ENCODE measurements at regions not wholly inside any gene's neighbourhood (a gene's known extent, or its start where the extent isn't known, plus 50 kb on each side); places are given as distances from the start of the nearest gene placed in this dataset.
"Not testable (repeated sequence)": the region's sequence is repeated elsewhere in the genome, so short reads cannot be mapped to it uniquely, and the experiment has no call there.

DNA sequence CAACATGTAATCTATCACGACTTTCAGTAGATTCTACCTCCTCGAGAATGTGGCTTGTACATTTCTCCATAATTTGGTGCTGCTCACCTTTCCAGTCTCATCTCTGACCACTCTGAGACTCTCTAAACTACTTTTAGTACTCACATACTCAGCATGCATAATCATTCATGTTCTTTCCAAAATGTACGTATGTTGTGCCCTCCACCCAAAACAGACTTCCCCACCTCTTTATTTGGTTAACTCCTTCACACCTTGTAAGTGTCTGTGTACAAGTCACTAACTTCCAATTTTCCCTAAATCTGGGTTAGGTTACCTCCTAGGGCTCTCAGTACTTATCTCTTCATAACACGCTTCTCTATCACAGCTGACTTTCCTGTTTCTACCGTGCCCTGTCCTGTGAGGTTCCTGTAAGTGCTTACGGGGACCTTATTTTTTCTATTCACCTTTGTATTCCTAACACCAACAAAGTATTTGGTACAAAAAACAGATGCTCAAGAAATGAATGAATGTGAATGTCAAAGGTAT is 186.2 kb upstream of the MKLN1 start:
- no peak overlapping the region for H3K27ac ChIP-seq (ENCODE audit: low read depth, low read length)
- 86 to 96% (median 88%) methylated on average over 6 of the region's 6 CpGs for WGBS, 3 donors

DNA sequence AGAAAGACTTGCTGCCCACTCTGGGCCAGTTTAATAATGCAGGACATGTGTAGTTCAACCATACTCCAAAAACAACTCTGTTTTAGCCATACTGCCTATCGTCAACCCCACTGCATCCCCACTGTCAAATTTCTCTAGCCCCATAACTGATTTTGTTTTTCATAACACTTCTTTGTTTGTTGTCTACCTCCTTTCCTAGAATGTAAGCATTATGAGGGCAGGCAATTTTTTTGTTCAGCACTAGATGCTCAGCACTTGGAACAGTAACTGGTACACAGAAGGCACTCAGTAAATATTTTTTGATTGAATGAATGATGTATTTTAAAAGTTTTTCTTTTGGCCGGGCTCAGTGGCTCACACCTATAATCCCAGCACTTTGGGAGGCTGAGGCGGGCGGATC is 183.8 kb upstream of the MKLN1 start:
- WGBS, 3 donors, result 91 to 98% (median 96%) methylated on average over 4 of the region's 4 CpGs
- no peak overlapping the region for H3K27ac ChIP-seq (ENCODE audit: low read depth, low read length)

DNA sequence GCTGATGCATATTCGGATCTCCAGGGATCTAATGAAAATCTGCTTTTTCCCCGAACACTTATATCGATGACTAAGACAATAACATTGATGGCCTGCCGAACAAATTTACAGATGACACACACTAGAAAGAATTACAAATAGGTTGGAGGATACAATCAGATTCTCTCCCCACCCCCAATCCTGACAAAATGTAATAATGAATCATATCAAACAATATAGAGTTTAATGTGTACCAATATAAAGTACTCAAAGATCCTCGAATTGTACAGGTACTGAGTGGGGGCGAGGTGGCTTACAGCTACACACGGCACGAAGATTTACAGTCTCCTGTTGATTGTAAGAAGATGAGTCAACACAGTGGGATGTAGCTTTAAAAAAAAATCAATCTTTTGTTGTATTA is 182.7 kb upstream of the MKLN1 start:
- no peak overlapping the region for H3K27ac ChIP-seq (ENCODE audit: low read depth, low read length)
- 84 to 95% (median 86%) methylated on average over 8 of the region's 8 CpGs for WGBS, 3 donors

DNA sequence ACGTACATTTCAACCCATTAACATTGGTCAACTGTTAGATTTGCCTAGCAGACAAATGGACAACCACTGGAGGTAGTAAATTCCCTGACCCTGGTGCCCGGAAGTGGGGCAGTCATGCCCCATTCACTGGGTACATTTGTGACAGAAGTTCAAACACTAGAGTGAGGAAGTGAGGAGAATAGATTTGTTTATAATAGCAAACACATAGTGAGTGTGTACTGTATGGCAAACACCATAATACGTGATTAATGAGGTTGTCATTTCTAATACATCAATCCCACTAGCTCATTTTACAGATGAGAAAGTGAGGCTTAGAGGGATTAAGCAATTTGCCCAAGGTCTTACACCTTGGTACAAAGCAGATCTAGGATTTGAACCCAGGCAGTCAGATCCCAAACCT is 181.9 kb upstream of the MKLN1 start:
- 33 to 62% (median 60%) methylated on average over 3 of the region's 3 CpGs for WGBS, 3 donors
- H3K27ac ChIP-seq (ENCODE audit: low read depth, low read length), result no peak overlapping the region

DNA sequence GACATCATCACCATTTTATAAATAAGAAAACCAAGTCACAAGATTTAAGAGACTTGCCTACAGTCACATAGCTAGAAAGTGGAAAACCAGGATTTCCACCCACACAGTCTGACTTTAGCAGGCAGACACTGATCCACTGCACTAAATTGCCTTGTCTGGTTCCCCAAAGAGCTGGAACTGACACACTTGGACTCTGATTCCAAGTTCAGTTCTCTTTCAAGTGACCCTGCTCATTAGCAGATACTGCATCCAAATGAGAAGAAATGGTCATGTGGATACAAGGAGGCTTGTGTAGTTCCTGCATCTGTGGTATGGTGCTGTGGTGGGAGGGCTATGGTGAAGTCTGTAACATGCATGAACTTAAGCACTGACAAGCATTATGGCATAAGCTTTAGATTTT is 180.1 kb upstream of the MKLN1 start:
- no peak overlapping the region for H3K27ac ChIP-seq (ENCODE audit: low read depth, low read length)

DNA sequence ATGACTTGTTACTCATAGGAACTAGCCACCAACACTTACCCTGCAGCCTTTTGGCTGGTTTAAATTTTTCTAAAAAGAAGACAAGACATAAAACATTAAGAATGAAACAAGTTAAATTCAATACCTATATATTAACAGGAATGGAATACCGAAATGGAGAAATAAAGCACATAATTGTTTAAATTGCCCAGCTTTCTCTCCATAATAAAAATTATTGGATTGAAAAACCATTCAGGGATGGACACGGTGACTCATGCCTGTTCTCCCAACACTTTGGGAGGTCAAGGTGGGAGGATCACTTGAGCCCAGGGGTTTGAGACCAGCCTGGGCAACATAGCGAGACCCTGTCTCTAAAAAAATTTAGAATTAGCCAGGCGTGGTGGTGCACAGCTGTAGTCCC is 179.4 kb upstream of the MKLN1 start:
- WGBS, 3 donors, result 91 to 97% (median 97%) methylated on average over 4 of the region's 4 CpGs

DNA sequence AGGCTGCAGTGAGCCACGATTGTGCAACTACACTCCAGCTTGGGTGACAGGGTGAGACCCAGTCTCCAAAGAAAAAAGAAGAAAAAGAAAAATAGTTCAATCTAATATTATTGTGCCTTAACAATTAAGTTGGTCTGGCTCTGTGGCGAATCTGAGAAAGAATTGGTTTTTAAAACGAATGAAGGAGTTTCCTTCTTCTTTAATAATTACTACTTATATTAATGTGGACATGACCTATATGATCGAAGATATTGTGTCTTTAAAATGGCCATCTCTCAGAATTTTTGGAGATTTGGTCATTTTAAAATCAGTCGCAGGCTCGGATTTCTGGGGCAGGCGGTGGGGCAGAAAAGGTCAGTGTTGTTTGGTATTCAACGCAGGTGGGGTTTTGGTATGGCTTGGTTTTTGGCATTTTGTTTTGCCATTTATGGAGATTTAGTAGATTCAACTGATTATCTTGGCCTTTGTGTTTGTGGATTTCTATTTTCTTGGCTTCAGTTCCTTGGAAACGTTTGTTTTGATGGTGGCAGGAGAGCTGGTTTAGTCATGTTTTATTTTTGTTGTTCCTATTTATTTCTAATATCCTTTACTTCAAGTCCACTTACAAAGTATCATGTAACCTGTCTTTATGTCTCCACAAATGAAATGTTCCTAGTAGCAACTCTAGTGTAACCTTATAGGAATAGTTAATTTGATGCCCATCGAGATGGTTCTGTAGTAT is 178.8 kb upstream of the MKLN1 start:
- no peak overlapping the region for H3K27ac ChIP-seq (ENCODE audit: low read depth, low read length)
- 83 to 87% (median 86%) methylated on average over 10 of the region's 10 CpGs for WGBS, 3 donors

More for the DNA sequence above, 179.4 kb upstream of the MKLN1 start:
- no peak overlapping the region for H3K27ac ChIP-seq (ENCODE audit: low read depth, low read length)

DNA sequence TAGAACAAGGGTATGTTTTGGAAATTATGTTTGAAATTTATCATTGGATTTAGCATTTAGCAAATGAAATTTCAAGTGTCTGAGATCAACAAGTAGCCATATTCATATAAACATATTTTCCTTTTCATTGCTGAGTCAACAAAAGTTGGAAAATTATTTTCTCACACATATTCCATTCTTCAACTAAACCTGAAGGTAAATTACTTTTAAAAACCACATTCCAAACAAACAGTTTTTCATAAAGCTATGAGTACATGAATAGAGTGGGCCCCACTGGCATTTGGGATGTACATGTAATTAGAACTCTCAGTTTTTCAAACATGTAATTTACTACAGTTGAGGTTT is 178.3 kb upstream of the MKLN1 start:
- H3K27ac ChIP-seq (ENCODE audit: low read depth, low read length), result no peak overlapping the region

DNA sequence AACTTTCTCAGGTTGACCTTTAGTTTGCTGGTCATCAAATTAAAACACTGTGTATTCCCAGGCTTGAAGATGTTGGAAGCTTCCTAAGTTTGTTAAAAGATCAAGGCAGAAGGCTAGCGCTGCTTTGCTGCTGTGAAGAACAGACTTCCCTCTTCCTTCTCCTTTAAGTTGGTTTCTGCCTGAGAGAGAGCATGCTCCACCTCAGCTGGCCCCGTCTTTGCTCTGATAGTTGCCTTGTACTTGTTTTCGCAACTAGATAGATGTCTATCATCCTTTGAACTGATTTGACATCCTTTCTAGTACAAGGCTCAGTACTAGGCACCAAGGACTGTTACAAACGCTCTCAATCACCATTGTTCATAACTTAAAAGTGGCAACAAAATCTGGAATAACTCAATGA is 177.8 kb upstream of the MKLN1 start:
- WGBS, 3 donors, result 60 to 85% (median 82%) methylated on average over 4 of the region's 4 CpGs
- no peak overlapping the region for H3K27ac ChIP-seq (ENCODE audit: low read depth, low read length)

DNA sequence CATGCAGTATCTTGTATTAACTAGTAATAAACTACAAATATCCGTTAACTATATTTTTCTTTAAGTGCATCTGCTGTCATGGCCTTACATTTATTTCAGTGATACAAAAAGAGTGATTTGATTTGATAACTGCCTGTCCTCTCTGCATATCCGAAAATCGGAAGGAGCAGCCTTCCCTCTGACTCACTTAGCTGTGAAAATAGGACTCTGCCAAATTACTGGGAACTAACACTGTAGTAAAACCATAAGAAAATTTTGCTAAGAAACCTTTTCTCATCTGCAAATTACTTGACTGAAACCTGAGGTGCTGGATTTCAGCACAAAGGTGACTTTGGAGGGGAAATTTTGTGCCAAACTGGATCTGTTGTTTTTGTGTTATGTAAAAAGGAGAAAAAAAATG is 176.6 kb upstream of the MKLN1 start:
- WGBS, 3 donors, result 75 to 84% (median 76%) methylated on average over 3 of the region's 3 CpGs
- no peak overlapping the region for H3K27ac ChIP-seq (ENCODE audit: low read depth, low read length)

DNA sequence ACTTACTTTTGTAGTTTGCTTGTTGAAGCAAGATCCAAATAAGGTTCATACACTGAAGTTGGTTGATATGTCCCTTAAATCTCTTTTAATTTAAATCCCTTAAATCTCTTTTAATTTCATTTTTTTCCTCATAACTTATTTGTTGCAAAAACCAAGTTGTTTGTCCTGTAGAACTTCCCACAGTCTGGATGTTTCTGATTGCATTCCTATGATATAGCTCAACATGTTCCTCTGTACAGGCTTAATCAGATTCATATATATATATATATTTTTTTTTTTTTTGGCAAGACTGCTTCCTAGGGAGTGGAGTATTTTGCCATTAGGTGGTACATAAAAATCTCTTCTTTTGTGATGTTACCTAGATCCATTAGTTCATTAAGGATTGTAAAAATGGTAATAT is 174.9 kb upstream of the MKLN1 start:
- no peak overlapping the region for H3K27ac ChIP-seq (ENCODE audit: low read depth, low read length)

DNA sequence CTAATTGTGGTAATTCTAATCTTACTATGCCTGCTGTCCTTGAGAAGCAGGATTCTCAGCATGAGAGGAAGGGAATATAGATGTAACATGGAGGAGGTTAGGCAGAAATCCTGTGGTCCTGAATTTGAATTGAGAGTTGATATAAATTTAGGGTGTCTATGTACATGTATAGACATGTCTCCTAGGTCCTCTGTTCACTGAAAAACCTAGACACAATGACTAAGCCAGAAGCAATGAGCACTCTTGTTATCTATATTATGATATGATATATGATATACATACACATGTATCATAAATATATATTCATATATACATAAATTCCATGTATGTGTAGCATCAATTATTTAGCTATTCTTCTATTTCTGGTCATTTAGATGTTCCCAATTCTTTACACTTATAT is 173.3 kb upstream of the MKLN1 start:
- H3K27ac ChIP-seq (ENCODE audit: low read depth, low read length), result no peak overlapping the region

DNA sequence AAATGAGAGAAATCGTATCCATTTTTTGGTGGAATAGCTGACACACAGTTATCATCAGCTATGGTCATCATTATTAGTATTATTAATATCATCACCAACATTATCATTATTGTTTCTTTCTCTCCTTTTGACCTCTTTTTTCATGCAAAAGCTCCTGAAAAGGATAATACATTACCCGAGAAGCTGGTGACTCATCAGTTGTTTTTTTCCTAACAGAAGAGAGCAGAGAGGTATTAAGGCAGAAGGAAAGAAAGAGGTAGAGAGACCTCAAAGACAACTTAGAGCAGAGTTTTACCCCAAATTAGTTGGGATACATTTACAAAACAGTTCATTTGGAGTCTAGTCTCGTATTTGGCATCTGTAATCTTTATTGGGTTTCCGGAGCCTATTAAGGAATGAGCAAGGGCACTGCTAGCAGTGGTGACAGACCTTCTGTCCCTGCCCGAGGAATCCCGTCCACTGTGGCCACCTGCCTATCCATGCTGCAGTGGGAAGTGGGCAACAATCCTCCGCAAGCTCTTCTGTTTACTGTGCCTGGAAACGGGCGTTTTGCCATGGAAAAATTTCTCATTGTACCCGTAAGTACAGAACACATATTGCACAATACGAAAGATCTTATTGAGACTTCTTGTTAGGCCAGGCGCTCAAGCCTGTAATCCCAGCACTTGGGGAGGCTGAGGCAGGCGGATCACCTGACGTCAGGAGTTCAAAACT is 170.0 kb upstream of the MKLN1 start:
- WGBS, 3 donors, result 74 to 76% (median 75%) methylated on average over 14 of the region's 14 CpGs

DNA sequence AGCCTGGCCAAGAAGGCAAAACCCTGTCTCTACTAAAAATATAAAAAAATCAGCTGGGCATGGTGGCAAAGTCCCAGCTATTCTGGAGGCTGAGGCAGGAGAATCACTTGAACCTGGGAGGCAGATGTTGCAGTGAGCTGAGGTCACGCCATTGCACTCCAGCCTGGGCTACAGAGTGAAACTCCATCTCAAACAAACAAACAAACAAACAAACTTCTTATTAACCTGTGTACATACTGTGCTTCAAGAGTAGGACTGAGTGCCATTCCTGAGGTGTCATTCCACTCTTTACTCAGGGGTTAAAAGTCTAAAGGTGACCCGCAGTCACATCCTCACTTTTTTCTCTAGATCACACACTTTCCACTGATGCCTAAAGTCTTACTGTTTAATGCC is 169.4 kb upstream of the MKLN1 start:
- 82 to 97% (median 91%) methylated on average over 2 of the region's 2 CpGs for WGBS, 3 donors
- not testable (repeated sequence) for H3K27ac ChIP-seq (ENCODE audit: low read depth, low read length)

More for the DNA sequence above, 170.0 kb upstream of the MKLN1 start:
- no peak overlapping the region for H3K27ac ChIP-seq (ENCODE audit: low read depth, low read length)

DNA sequence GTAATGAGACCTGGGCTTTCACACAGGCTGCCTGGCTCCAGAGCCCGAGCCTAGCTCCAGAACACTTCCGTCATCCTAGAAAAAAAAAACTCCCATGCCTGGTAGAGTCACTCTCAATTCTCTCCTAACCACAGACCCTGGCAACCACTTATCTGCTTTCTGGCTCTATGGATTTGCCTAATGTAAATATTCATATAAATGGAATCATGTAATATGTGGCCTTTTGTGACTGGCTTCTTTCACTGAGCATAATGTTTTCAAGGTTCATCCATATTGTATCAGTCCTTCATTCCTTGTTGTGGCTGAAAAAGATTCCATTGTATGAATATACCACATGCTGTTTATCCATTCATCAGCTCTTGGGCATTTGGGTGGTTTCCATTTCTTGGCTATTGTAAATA is 167.7 kb upstream of the MKLN1 start:
- 74 to 88% (median 82%) methylated on average over 2 of the region's 2 CpGs for WGBS, 3 donors
- no peak overlapping the region for H3K27ac ChIP-seq (ENCODE audit: low read depth, low read length)

DNA sequence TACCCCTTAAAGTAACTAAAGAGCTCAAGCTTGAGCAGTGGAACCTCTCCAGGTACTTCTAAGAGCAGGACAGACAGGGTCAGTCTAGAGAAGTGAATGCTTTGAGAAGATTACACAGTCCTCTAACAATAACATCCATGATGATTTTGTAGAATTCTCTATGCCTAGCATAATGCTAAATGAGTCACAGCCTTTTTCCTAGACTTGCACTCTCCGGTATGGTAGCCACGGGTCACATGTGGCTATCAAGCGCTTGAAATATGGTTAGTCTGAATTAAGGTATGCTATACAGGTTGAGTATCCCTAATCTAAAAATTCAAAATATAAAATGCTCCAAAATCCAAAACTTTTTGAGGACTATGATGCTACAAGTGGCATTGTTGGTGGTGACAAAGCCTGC is 166.6 kb upstream of the MKLN1 start:
- WGBS, 3 donors, result 89 to 96% (median 94%) methylated on average over 3 of the region's 3 CpGs
- H3K27ac ChIP-seq (ENCODE audit: low read depth, low read length), result no peak overlapping the region

DNA sequence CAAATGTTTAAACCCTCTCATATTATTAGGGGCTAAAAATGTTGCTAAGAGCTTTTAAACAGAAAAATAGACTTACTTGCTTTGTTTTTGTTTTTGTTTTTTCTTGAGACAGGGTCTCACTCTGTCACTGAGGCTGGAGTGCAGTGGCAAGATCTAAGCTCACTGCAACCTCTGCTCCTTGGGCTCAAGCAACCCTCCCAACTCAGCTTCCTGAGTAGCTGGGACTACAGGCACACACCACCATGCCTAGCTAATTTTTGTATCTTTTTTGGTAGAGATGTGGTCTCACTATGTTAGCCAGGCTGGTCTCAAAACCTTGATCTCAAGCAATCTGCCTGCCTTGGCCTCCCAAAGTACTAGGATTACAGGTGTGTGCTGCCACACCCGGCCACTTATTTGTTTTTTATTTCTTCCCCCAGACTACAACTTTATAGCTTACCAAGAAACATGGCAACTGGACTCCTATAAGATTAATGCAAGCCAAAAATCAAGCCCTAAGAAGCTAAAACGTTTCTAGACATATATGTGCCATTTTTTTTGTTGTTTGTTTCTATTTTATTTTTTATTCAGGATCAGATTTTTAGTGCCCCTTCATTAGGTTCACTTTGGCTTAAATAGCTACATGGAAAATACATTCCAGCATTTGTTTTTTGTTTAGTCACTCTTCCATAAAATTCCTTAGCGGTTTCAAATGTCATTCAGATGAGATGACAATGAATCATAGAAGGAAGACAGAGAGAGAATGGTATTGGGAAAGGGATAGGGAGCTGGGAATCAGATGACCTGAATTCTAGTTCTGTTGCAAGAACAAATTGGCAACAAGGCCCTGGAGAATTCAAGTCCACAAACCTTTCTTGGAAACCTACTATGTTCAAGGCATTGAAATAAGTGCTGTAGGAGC is 163.4 kb upstream of the MKLN1 start:
- H3K27ac ChIP-seq (ENCODE audit: low read depth, low read length), result no peak overlapping the region
- WGBS, 3 donors, result 62 to 76% (median 67%) methylated on average over 3 of the region's 3 CpGs

DNA sequence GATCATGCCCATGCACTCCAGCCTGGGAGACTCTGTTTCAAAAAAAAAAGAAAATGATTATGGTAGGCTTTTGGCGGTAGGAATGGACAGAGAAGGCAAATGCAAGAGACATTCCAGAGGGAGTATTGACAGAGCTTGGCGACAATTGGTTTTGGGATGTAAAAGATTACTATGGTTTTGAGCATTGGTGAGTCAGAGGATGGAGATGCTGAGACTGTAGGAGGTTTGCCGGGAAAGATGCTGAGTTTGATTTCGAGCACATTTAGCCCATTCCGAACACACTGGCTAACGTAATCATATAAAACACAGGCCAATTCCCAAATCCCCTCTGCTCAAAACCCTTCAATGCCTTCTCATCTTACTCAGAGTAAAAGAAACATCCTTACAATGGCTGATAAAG is 161.6 kb upstream of the MKLN1 start:
- 96 to 97% (median 96%) methylated on average over 6 of the region's 6 CpGs for WGBS, 3 donors
- no peak overlapping the region for H3K27ac ChIP-seq (ENCODE audit: low read depth, low read length)

DNA sequence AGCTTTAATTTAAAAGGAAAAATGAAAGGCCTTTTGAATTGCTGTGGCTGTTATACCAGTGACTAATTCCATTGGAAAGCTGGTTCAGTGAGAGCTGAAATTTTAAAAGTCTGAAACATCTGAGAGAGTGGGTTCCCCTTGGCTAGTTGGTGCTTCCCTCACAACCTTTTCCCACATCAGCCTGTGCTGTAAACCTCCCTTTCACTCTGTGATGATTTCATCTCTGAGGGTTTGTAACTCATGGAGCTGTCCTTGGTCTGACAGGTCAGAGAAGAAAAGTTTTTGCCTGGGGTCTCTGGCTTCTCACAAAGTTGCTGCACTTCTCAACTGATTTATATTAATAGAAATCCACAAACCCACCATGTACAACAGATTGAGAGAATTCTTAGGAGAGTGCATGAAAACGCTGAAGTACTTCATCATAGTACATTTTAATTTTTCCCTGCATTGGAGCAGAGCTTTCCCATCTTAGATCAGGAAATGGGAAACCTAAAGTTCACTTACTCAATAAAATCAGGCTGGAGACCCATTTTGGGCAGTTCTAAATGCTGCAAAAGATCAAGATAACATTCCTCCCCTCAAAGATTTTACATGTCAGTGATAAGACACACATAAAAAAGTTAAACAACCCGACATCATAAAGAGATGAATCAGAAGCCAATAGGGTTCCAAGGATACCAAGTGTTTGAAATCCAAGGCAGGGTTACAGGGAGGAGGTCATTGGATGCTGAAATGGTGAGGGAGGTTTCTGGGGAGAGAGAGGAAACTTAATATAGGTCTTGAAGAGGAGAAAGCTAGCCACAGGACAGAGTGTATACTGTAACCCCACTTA is 157.0 kb upstream of the MKLN1 start:
- WGBS, 3 donors, result 55 to 77% (median 74%) methylated on average over 2 of the region's 2 CpGs

More for the DNA sequence above, 157.0 kb upstream of the MKLN1 start:
- no peak overlapping the region for H3K27ac ChIP-seq (ENCODE audit: low read depth, low read length)
